ENCODE measurements at regions not wholly inside any gene's neighbourhood (a gene's known extent, or its start where the extent isn't known, plus 50 kb on each side); places are given as distances from the start of the nearest gene placed in this dataset.
A peak's percentile ranks its signal among the peaks of the same experiment; 100 is the strongest.

DNA sequence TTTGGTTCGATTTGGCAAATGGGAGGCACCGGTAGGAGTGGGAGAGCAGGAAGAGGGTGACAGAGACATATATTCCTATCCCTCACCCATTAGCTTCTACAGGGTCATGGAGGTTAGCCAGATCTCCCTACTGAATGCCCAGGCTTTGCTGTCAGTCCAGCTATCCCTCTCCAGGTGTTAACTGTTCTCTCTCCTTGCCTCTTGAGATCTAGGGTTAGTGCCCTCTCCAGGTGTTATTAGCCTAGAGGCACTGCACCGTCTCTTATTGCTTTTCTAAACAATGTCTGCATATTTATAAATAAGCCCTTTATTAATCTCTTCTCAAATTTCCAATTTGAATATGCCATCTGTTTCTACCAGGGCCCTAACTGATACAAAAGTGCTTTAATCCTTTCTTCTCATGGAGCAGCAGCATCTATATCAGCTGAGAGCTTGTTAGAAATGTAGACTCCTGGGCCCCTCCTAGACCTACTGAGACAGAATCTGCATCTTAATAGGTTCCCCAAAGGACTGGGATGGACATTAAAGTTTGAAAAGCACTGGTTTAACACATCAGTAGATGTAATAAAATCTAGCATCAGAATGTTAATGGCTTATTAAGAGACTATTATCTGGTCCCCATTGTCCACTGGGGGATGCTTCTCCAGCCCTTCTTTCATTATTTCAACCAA is 322.5 kb upstream of the SLC24A2 start:
- peaks cover 0 to 14% of the 10 kb centered on the region in 2 donors for H3K36me3 Mint-ChIP-seq
- H3K9me3 Mint-ChIP-seq = peaks cover 10 to 13% of the 10 kb centered on the region in 2 donors
- DNase-seq = no peak
- no peak for ATAC-seq (replicated peaks)
- no peaks in the 10 kb centered on the region for H3K4me1 Mint-ChIP-seq
- H3K27ac Mint-ChIP-seq = no peak overlapping the region
- peaks cover 0 to 4% of the 10 kb centered on the region in 2 donors for H3K27me3 Mint-ChIP-seq
- H3K4me3 Mint-ChIP-seq = no peak overlapping the region

DNA sequence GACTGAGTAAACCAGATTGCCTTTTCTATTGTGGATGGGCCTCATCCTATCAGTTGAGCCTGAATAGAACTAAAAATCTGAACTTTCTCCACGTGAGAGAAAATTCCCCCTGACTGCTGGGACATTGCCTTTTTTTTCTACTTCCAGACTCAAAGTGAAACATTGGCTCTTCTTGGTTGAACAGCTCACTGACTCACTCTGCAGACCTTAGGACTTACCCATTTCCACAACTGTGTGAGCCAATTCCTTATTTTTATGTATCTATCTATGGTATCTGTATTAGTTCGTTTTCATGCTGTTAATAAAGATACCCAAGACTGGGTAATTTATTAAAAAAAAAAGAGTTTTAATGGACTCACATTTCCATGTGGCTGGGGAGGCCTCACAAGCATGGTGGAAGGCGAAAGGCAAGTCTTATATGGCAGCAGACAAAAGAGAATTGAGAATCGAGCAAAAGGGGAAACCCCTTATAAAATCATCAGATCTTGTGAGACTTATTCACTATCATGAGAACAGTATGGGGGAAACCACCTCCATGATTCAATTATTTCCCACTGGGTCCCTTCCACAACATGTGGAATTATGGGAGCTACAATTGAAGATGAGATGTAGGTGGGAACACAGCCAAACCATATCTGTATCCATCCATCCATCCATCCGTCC is 306.7 kb upstream of the SLC24A2 start:
- Mint-ChIP-seq H3K36me3 (peaks cover 5% of the 10 kb centered on the region in 2 donors), H3K4me1 (peaks cover 0 to 7% of the 10 kb centered on the region in 2 donors)
- peak; percentile 50 to 79 for ATAC-seq (replicated peaks)

DNA sequence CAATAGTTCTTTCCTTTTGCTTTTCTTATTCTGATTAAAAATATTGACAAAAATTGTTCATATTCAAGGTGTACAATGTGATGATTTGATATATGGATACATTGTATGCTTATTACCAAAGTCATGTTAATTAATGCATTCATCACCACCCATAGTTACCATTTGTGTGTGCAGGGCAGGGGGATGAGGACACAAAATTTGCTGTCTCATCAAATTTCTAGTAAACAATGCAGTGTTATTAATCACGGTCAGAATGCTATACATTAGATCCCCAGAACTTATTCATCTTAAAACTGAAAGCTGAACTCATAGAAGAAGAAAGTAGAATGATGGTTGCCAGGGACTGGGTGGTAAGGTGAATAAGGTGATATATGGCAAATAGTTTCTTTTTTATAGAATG is 303.7 kb upstream of the SLC24A2 start:
- DNase-seq (no peak), ATAC-seq (replicated peaks) (no peak)
- H3K4me1 Mint-ChIP-seq = peaks cover 1 to 5% of the 10 kb centered on the region in 2 donors
- H3K9me3 Mint-ChIP-seq = peaks cover 14 to 19% of the 10 kb centered on the region in 2 donors
- no peak overlapping the region for H3K27ac Mint-ChIP-seq
- no peak overlapping the region for H3K4me3 Mint-ChIP-seq
- peaks cover 3 to 4% of the 10 kb centered on the region in 2 donors for H3K27me3 Mint-ChIP-seq
- peaks cover 5 to 7% of the 10 kb centered on the region in 2 donors for H3K36me3 Mint-ChIP-seq

More for the DNA sequence above, 306.7 kb upstream of the SLC24A2 start:
- no peak overlapping the region for H3K27ac Mint-ChIP-seq
- peaks cover 8 to 17% of the 10 kb centered on the region in 2 donors for H3K9me3 Mint-ChIP-seq
- DNase-seq = no peak
- H3K4me3 Mint-ChIP-seq = no peak overlapping the region
- H3K27me3 Mint-ChIP-seq = no peaks in the 10 kb centered on the region

DNA sequence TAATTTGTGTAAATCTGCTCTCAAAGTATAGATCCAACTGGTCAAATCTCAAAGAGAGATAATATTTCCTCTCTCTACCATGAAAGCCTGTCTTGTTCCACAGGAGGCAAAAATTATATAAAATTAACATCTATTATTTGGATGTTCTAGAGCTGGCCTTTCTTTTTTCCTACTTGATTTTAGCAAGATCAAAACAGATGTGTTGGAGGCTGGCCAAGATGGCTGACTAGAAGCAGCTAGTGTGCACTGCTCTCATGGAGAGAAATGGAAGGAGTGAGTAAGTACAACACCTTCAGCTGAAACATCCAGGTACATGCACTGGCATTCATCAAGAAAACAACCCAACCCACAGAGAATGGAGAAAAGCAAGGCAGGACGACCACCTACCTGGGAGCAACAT is 298.6 kb upstream of the SLC24A2 start:
- no peak overlapping the region for H3K4me3 Mint-ChIP-seq
- H3K36me3 Mint-ChIP-seq = peaks cover 5 to 7% of the 10 kb centered on the region in 2 donors
- peaks cover 16 to 23% of the 10 kb centered on the region in 2 donors for H3K4me1 Mint-ChIP-seq
- H3K27me3 Mint-ChIP-seq = peaks cover 6 to 7% of the 10 kb centered on the region in 2 donors
- H3K9me3 Mint-ChIP-seq = peaks cover 14% of the 10 kb centered on the region in 2 donors
- no peak for DNase-seq
- ATAC-seq (replicated peaks) = no peak
- no peak overlapping the region for H3K27ac Mint-ChIP-seq

DNA sequence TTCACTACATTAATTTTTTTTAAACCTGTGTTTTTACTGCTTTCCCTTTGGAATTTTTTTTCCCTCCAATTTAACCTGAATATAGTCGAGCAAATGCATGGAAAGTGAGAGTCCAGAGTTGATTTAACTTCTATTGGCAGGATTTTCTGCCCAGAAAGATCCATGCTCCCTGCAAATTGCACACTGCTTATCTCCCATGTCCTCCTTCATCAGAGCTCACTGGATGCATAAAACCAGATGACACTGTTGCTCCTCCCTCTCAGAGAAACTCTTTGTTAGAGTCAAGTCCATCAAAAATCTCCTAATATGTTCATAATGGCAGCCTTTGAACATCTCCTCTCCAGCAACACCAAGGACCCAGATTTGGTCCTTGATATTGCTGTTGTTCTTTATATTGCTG is 297.0 kb upstream of the SLC24A2 start:
- Mint-ChIP-seq H3K4me3 (no peak overlapping the region), H3K4me1 (peaks cover 16 to 23% of the 10 kb centered on the region in 2 donors), H3K27me3 (peaks cover 6 to 7% of the 10 kb centered on the region in 2 donors), H3K9me3 (peaks cover 5 to 8% of the 10 kb centered on the region in 2 donors), H3K36me3 (peaks cover 2 to 5% of the 10 kb centered on the region in 2 donors), H3K27ac (no peak overlapping the region)
- DNase-seq (no peak), ATAC-seq (replicated peaks) (no peak)

DNA sequence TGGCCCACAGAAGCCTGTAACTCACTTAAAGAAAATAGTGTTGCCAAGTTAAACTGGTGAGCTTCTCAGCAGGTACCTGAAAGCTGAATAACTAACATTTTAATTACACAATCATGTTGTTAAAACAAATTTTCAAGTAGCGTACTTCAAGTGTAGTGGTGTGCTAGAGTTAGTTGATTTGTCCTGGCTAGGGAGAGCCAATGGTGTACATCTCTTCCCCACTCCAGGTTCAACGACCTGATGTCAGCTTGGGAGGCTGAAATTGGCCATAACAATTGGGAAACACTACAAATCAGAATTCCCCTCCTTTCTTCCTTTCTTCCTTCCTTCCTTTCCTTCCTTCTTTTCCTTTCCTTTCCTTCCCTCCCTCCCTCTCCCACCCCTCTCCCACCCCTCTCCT is 295.3 kb upstream of the SLC24A2 start:
- ATAC-seq (replicated peaks) = no peak
- no peak overlapping the region for H3K27ac Mint-ChIP-seq
- peaks cover 6 to 7% of the 10 kb centered on the region in 2 donors for H3K27me3 Mint-ChIP-seq
- H3K36me3 Mint-ChIP-seq = no peaks in the 10 kb centered on the region
- H3K9me3 Mint-ChIP-seq = peaks cover 2 to 3% of the 10 kb centered on the region in 2 donors
- H3K4me1 Mint-ChIP-seq = peaks cover 15 to 18% of the 10 kb centered on the region in 2 donors
- H3K4me3 Mint-ChIP-seq = no peak overlapping the region
- DNase-seq = no peak

DNA sequence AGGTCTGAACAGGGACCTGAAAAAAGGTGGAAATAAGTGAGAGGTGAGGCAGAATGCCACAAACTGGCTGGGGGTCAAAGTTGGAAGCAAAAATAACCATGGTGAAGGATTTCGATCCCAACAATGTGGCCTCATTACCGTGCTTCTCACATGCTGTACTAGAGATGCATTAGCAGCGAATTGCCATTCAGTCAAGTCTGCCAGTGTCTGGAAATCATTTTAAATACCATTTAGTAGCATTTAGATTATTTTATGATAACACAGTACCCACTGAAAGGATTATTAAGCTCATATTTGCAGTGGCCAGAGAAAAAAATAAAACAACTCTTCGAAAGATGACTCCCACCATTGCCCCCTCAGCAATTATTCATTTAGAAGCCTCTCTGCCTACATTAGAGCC is 294.6 kb upstream of the SLC24A2 start:
- H3K9me3 Mint-ChIP-seq = peaks cover 2 to 3% of the 10 kb centered on the region in 2 donors
- ATAC-seq (replicated peaks) (no peak), DNase-seq (no peak)
- no peak overlapping the region for H3K27ac Mint-ChIP-seq
- peaks cover 15 to 23% of the 10 kb centered on the region in 2 donors for H3K4me1 Mint-ChIP-seq
- H3K27me3 Mint-ChIP-seq = peaks cover 6 to 7% of the 10 kb centered on the region in 2 donors
- no peak overlapping the region for H3K4me3 Mint-ChIP-seq
- H3K36me3 Mint-ChIP-seq = no peaks in the 10 kb centered on the region

DNA sequence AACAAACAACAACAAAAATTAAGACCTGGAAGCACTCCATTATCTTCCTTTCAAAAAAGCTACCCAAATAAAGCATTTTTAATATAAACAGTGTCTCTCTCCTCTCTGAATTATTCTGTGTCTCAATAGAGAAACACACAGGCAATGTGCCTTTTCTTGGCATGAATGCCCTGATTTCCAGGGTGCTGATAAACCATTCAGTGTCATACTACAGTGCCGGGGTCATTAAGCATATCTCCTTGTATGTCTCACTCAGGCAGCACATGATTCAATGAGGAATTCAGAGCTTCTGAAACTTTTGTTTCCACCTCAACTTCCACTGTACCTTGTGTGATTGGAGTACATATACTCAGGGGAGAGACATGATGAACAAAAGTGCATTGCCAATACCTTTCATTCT is 294.0 kb upstream of the SLC24A2 start:
- no peaks in the 10 kb centered on the region for H3K36me3 Mint-ChIP-seq
- no peak overlapping the region for H3K27ac Mint-ChIP-seq
- peaks cover 15 to 23% of the 10 kb centered on the region in 2 donors for H3K4me1 Mint-ChIP-seq
- DNase-seq (no peak), ATAC-seq (replicated peaks) (no peak)
- H3K27me3 Mint-ChIP-seq = peaks cover 5 to 7% of the 10 kb centered on the region in 2 donors
- H3K9me3 Mint-ChIP-seq = peaks cover 2 to 3% of the 10 kb centered on the region in 2 donors
- H3K4me3 Mint-ChIP-seq = no peak overlapping the region

DNA sequence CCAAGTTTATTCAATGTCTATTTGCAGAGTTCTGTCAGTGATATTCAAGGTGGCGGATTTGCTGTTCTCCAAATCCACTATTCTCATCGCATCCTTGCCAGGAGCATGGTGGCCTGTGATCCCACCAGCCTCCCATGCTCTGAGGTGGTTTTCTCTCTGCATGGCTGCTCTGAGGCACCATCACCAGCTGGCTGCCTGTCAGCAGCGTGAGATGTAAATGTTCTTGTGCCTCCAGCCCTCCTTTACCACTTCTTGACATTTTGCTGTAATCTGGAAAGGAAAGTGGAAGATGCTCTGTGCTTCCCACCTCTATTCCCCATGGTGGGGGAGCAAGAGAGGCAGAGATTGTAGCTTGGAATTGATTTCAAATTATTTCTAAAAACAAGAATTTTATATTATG is 293.6 kb upstream of the SLC24A2 start:
- Mint-ChIP-seq H3K27me3 (peaks cover under 1 to 4% of the 10 kb centered on the region in 2 donors), H3K9me3 (no peaks in the 10 kb centered on the region), H3K27ac (no peak overlapping the region), H3K36me3 (no peaks in the 10 kb centered on the region), H3K4me1 (peaks cover 15 to 23% of the 10 kb centered on the region in 2 donors), H3K4me3 (no peak overlapping the region)
- DNase-seq = no peak
- ATAC-seq (replicated peaks) = no peak

DNA sequence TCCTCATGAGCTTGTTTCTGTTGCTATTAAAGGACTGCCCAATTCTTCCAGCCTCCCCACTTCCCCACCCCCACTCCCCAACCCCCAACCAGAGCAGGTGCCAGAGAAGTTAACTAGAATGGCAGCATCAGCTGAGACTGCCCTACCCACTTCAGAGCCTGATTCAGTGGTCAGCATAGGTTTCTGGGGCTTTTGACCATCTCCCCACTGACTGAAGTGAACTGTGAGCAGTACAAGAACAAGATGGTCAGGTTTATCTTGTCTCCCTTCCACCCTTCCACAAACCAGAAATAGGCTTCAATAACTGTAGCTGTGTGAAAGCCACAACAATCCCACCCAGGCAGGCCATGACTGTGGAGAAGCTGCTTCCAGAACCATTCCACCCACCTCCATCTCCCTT is 289.4 kb upstream of the SLC24A2 start:
- peaks cover 0 to 3% of the 10 kb centered on the region in 2 donors for H3K36me3 Mint-ChIP-seq
- no peak for ATAC-seq (replicated peaks)
- no peak overlapping the region for H3K4me3 Mint-ChIP-seq
- peaks cover 3% of the 10 kb centered on the region in 2 donors for H3K9me3 Mint-ChIP-seq
- no peak overlapping the region for H3K27ac Mint-ChIP-seq
- no peak for DNase-seq
- peaks cover 5 to 12% of the 10 kb centered on the region in 2 donors for H3K4me1 Mint-ChIP-seq
- no peaks in the 10 kb centered on the region for H3K27me3 Mint-ChIP-seq

DNA sequence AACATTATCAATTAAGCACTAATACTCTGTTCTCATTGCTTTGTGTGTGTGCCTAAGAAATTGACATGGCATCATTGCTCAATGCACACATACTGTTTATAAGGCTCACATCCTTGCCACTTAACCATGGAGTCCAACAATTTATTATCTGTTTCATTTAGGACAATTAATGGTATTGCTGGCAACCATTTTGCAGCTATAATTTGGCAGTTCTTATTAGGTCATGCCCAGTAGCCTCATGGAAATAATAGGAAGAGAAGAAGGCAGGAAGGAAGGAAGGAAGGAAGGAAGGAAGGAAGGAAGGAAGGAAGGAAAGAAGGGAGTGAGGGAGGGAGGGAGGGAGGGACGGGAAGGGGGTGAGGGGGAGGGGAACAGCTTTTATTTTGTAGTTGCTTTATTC is 285.5 kb upstream of the SLC24A2 start:
- DNase-seq = no peak
- Mint-ChIP-seq H3K4me3 (no peak overlapping the region), H3K9me3 (peaks cover 6 to 7% of the 10 kb centered on the region in 2 donors), H3K4me1 (peaks cover 0 to 6% of the 10 kb centered on the region in 2 donors), H3K27ac (no peak overlapping the region), H3K27me3 (no peaks in the 10 kb centered on the region), H3K36me3 (peaks cover 0 to 5% of the 10 kb centered on the region in 2 donors)
- no peak for ATAC-seq (replicated peaks)

DNA sequence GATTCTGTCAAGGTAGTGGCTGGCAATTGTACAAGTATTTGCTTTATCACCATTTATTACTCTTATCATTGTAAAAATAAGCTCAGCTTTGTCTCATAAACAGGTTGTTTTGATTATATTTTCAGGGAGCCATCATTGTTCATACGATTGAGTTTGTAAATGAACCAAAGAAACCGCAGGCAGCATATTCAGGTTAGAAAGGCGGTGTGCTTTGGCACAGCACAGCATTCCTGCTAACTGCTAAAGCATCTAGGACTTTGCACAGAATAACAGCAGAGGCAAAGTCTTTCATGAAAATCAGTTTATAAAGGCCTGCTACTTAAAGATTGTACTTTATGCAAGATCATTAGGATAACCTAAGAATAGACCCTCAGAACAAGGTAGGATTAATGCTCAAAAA is 281.5 kb upstream of the SLC24A2 start:
- no peaks in the 10 kb centered on the region for H3K27me3 Mint-ChIP-seq
- peaks cover 12 to 23% of the 10 kb centered on the region in 2 donors for H3K4me1 Mint-ChIP-seq
- no peak overlapping the region for H3K27ac Mint-ChIP-seq
- ATAC-seq (replicated peaks) = no peak
- peaks cover 10 to 14% of the 10 kb centered on the region in 2 donors for H3K9me3 Mint-ChIP-seq
- H3K4me3 Mint-ChIP-seq = no peak overlapping the region
- peaks cover 0 to 6% of the 10 kb centered on the region in 2 donors for H3K36me3 Mint-ChIP-seq
- DNase-seq = no peak

DNA sequence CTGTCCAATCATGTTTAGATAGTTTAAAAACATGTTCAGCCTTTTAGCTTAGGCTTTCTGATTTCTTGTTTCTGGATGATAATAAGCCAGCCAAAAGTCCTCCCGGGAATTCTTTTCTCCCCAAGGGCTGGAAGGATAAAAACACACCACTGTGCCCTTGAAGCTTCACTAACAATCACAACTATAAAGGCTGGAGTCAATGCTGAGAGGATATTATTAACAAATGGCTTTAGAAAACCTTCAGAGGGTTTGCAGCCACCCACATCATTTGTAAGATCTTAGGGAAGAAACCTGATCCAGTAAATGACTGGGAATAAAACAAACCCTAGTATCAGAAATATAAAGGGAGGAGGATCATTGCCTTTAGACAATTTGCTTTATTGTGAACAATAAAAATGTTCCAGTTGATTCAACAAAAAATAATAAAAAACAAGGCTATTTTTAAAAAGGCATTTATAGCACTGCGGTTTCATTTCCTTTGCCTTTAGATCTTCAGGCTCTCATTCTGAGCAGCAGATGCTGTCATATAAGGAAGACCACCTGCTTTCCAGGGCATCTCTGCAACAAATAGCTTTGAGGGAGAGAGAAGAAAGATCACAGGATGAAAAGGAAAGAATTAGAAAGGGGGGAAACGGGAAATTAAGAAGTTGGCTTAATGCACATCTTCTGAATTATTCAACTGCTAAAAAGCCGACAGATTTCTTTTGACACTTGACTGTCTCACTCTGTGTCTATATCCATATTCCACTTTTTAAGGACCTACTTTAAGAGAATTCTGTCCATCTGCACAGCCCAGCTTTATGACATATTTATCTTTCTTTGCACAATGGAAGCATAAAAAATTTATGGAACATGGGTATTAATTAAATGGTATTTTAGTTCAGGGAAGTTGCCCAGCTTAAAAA is 277.2 kb upstream of the SLC24A2 start:
- DNase-seq = no peak
- Mint-ChIP-seq H3K4me1 (peaks cover 25 to 39% of the 10 kb centered on the region in 2 donors), H3K4me3 (peak overlapping the region; percentile 7 to 33), H3K27me3 (no peaks in the 10 kb centered on the region), H3K9me3 (peaks cover 3 to 8% of the 10 kb centered on the region in 2 donors), H3K27ac (no peak overlapping the region), H3K36me3 (peaks cover 0 to 2% of the 10 kb centered on the region in 2 donors)
- ATAC-seq (replicated peaks) = no peak

DNA sequence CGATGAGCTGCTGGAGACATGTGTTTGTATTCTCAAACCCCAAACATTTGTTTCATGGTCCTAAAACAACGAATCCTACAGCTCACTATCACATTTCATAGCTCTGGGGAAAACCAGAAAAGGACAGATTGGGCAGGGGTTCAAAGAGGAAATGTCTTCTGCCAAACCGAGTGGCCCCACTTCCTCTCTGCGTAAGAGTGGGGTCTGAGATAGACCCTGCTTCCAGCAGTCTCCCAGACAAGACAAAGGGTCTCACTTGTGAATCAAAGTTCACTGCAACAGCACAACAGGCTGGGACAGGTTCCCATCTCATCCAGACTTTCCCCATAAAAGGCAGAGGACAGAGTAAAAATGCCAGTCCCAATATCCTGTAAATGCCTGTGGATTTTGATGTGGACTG is 276.2 kb upstream of the SLC24A2 start:
- Mint-ChIP-seq H3K27me3 (no peaks in the 10 kb centered on the region), H3K27ac (peak overlapping the region; percentile 63), H3K36me3 (peaks cover 0 to 2% of the 10 kb centered on the region in 2 donors), H3K4me1 (peaks cover 25 to 44% of the 10 kb centered on the region in 2 donors), H3K4me3 (no peak overlapping the region), H3K9me3 (peaks cover 3 to 8% of the 10 kb centered on the region in 2 donors)
- peak in 1 of 2 donors; percentile 25 for ATAC-seq (replicated peaks)
- DNase-seq = no peak
